ENCODE measurements at regions not wholly inside any gene's neighbourhood (a gene's known extent, or its start where the extent isn't known, plus 50 kb on each side); places are given as distances from the start of the nearest gene placed in this dataset.

- TF ChIP-seq ZNF431 (CRISPR knock-in tag; IDR thresholded peaks at IDR 0.05; ENCODE audit: borderline replicate concordance, low read depth) (no peak), ZNF281 (CRISPR knock-in tag; IDR thresholded peaks at IDR 0.05; ENCODE audit: borderline replicate concordance) (no peak), SALL1 (CRISPR knock-in tag; IDR thresholded peaks at IDR 0.05) (no peak), TBX2 (CRISPR knock-in tag; IDR thresholded peaks at IDR 0.05; ENCODE audit: borderline replicate concordance) (no peak), MXD3 (CRISPR knock-in tag; IDR thresholded peaks at IDR 0.05) (no peak), ZNF775 (CRISPR knock-in tag; IDR thresholded peaks at IDR 0.05; ENCODE audit: borderline replicate concordance) (no peak)
These were observed 59.0 kb downstream of the TNP1 start (continued) for GRCh38 chr2:216800836-216801235.

- DNase-seq (ENCODE audit: low spot score) (no peak), FAIRE-seq (no peak), ATAC-seq (no peak)
- no peak overlapping the region for H3K9ac ChIP-seq (ENCODE audit: insufficient read depth, low read depth, low read length)
- no peaks in the 10 kb centered on the region for H3K79me2 ChIP-seq (ENCODE audit: insufficient read depth, low read length)
- no peak overlapping the region for H3K4me3 ChIP-seq (replicated peaks in 1 of 3; ENCODE audit: insufficient read depth in 1 of 3, low read depth in 2 of 3, low read length in 3 of 3)
- intact Hi-C loops (cut with micrococcal nuclease; ENCODE audit: unreplicated experiment) (no loop called here), in situ Hi-C loops (cut with HindIII; ENCODE audit: extremely low pct_ligation_motif_present, low pct_unique_long_range_greater_than_20kb) (no loop called here)
- no peaks in the 10 kb centered on the region for H3K9me3 ChIP-seq (ENCODE audit: low read length)
- 0 out of 5 replicates have a peak, but pooled peaks cover 0 to 5% of the 10 kb centered on the region in 2 experiments for H3K27me3 ChIP-seq (ENCODE audit: control insufficient read depth in 1 of 2, insufficient read depth in 2 of 2, low read length in 2 of 2)
- H4K20me1 ChIP-seq (ENCODE audit: insufficient read depth, low read length) = no peaks in the 10 kb centered on the region
- H3K36me3 ChIP-seq (replicated peaks in 1 of 2; ENCODE audit: control insufficient read depth in 1 of 2, insufficient read depth in 2 of 2, low read length in 2 of 2) = no peaks in the 10 kb centered on the region
- H3K27ac ChIP-seq (ENCODE audit: extremely low read length, insufficient read depth, low read length) = no peak overlapping the region
- TF ChIP-seq THRA (CRISPR knock-in tag; IDR thresholded peaks at IDR 0.05; ENCODE audit: borderline replicate concordance) (no peak), MED1 (CRISPR knock-in tag; IDR thresholded peaks at IDR 0.05) (no peak), NFE2L2 (IDR thresholded peaks at IDR 0.05; ENCODE audit: low read length) (peak; percentile 17; the same call in 1 of the 2 replicates), ZNF772 (CRISPR knock-in tag; IDR thresholded peaks at IDR 0.05) (no peak), MTA3 (CRISPR knock-in tag; IDR thresholded peaks at IDR 0.05) (no peak)
- WGBS (ENCODE audit: low lambda C conversion rate) = 28% methylated on average over 3 of the region's 3 CpGs
- no peak overlapping the region for H2AFZ ChIP-seq (ENCODE audit: low read length)
- BruUV-seq (replicated peaks) = no TSS peak
- H3K4me1 ChIP-seq (ENCODE audit: insufficient read depth, low read length) = no peaks in the 10 kb centered on the region
- no peak overlapping the region for H3K4me2 ChIP-seq (ENCODE audit: low read depth, low read length)
- ChIA-PET POLR2A (no interaction called here), CTCF (ENCODE audit: low intra/inter-chr PET ratio, low total read pairs) (no interaction called here)
These were observed 59.9 kb downstream of the TNP1 start for GRCh38 chr2:216799873-216800431.

All from HepG2 (cell line).